ENCODE measurements at regions not wholly inside any gene's neighbourhood (a gene's known extent, or its start where the extent isn't known, plus 50 kb on each side); places are given as distances from the start of the nearest gene placed in this dataset.

GRCh38 chr3:164476631-164477030, 601.7 kb downstream of the SI start:
- H2AFZ ChIP-seq (ENCODE audit: low read depth, low read length): no peak overlapping the region
- no peak overlapping the region for H3K9ac ChIP-seq (replicated peaks; ENCODE audit: extremely low read depth, insufficient read depth, low read length)
- CTCF ChIA-PET: no interaction called here
- no peak overlapping the region for H3K4me2 ChIP-seq (ENCODE audit: insufficient read depth, low read length)
- H3K4me1 ChIP-seq (ENCODE audit: control insufficient read depth, extremely low read depth, insufficient read depth, low read length): no peaks in the 10 kb centered on the region
- no peaks in the 10 kb centered on the region for H3K9me1 ChIP-seq (replicated peaks; ENCODE audit: control insufficient read depth, extremely low read depth, insufficient read depth, low read length)
- H3K27ac ChIP-seq (ENCODE audit: insufficient read depth, low read depth, low read length): no peak overlapping the region
- no peaks in the 10 kb centered on the region for H3K36me3 ChIP-seq (ENCODE audit: control insufficient read depth in 2 of 2, extremely low read depth in 1 of 2, insufficient read depth in 2 of 2, low read length in 2 of 2)
- H4K20me1 ChIP-seq (replicated peaks; ENCODE audit: control insufficient read depth, extremely low read depth, insufficient read depth, low read length): no peaks in the 10 kb centered on the region
- TF ChIP-seq MYC (IDR thresholded peaks at IDR 0.05; ENCODE audit: low read depth, low read length): no peak
- no peak for TF ChIP-seq POLR2A (IDR thresholded peaks at IDR 0.05; ENCODE audit: low read depth, low read length)
- no peak for TF ChIP-seq POLR2AphosphoS5 (IDR thresholded peaks at IDR 0.05; ENCODE audit: insufficient read depth, low read depth, low read length)
- TF ChIP-seq, protein P1, sequence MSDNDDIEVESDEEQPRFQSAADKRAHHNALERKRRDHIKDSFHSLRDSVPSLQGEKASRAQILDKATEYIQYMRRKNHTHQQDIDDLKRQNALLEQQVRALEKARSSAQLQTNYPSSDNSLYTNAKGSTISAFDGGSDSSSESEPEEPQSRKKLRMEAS (IDR thresholded peaks at IDR 0.05; ENCODE audit: insufficient read depth, insufficient read length): no peak
- TF ChIP-seq EZH2 (IDR thresholded peaks at IDR 0.05; ENCODE audit: borderline replicate concordance, low read depth, low read length, severe bottlenecking): no peak
- TF ChIP-seq JUN (IDR thresholded peaks at IDR 0.05; ENCODE audit: borderline replicate concordance, insufficient read depth, insufficient read length, low read depth): no peak
- TF ChIP-seq, protein P2, sequence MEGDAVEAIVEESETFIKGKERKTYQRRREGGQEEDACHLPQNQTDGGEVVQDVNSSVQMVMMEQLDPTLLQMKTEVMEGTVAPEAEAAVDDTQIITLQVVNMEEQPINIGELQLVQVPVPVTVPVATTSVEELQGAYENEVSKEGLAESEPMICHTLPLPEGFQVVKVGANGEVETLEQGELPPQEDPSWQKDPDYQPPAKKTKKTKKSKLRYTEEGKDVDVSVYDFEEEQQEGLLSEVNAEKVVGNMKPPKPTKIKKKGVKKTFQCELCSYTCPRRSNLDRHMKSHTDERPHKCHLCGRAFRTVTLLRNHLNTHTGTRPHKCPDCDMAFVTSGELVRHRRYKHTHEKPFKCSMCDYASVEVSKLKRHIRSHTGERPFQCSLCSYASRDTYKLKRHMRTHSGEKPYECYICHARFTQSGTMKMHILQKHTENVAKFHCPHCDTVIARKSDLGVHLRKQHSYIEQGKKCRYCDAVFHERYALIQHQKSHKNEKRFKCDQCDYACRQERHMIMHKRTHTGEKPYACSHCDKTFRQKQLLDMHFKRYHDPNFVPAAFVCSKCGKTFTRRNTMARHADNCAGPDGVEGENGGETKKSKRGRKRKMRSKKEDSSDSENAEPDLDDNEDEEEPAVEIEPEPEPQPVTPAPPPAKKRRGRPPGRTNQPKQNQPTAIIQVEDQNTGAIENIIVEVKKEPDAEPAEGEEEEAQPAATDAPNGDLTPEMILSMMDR (IDR thresholded peaks at IDR 0.05; ENCODE audit: extremely low read depth in 1 of 2, insufficient read depth in 1 of 2, low read depth in 1 of 2, low read length in 2 of 2): no peak
- no peak for TF ChIP-seq GATA2 (IDR thresholded peaks at IDR 0.05; ENCODE audit: insufficient read depth, insufficient read length, low read depth, low read length)
- no peak for TF ChIP-seq FOS (IDR thresholded peaks at IDR 0.05; ENCODE audit: borderline replicate concordance, insufficient read depth, low read length)
- FAIRE-seq: no peak
- intact Hi-C loops (cut with micrococcal nuclease) (no loop called here), dilution Hi-C loops (cut with MboI; ENCODE audit: extremely low pct_ligation_motif_present, low sequenced_read_pairs) (no loop called here)
- POLR2A ChIA-PET: no interaction called here
- peaks cover 4% of the 10 kb centered on the region for H3K9me3 ChIP-seq (replicated peaks; ENCODE audit: control insufficient read depth, insufficient read depth, low read length)
- H3K4me3 ChIP-seq (replicated peaks in 1 of 3; ENCODE audit: insufficient read depth in 1 of 3, low read depth in 1 of 3, low read length in 3 of 3): no peak overlapping the region
- no TSS peak for BruUV-seq (replicated peaks)
- no peaks in the 10 kb centered on the region for H3K27me3 ChIP-seq (ENCODE audit: control insufficient read depth in 2 of 2, insufficient read depth in 2 of 2, low read length in 2 of 2)
- H3K79me2 ChIP-seq (ENCODE audit: control insufficient read depth, insufficient read depth, low read length): no peaks in the 10 kb centered on the region
- DNase-seq (ENCODE audit: low read depth, low spot score): no peak

Data from endothelial cell of umbilical vein (primary cell).